Suprapubic skin (tissue), 4 donors: ENCODE measurements at regions not wholly inside any gene's neighbourhood (a gene's known extent, or its start where the extent isn't known, plus 50 kb on each side); places are given as distances from the start of the nearest gene placed in this dataset.

Experiments
- DNase-seq, 2 donors: peaks; one replicate each; pipeline ENCODE4 v3.0.0-alpha.2; 2019; ENCODE audit warnings: low spot score in 2 of 2
- H3K27ac ChIP-seq: fragments of 200-600 bp; sonication (generic); one replicate; pipeline ENCODE4 v1.5.1; 2019
- H3K27me3 ChIP-seq: fragments of 200-600 bp; sonication (generic); one replicate; pipeline ENCODE4 v1.5.1; 2019
- H3K36me3 ChIP-seq: fragments of 200-600 bp; sonication (generic); one replicate; pipeline ENCODE4 v1.5.1; 2019
- H3K4me1 ChIP-seq: fragments of 200-600 bp; sonication (generic); one replicate; pipeline ENCODE4 v1.5.1; 2019
- H3K4me3 ChIP-seq: fragments of 200-600 bp; sonication (generic); one replicate; pipeline ENCODE4 v1.5.1; 2019; ENCODE audit warnings: mild to moderate bottlenecking
- H3K9me3 ChIP-seq: fragments of 200-600 bp; sonication (generic); one replicate; pipeline ENCODE4 v1.5.1; 2019
- EP300 ChIP-seq: sonication (generic); formaldehyde crosslinking; IDR thresholded peaks from one replicate; pipeline ENCODE4 v1.6.1; 2017; ENCODE audit warnings: antibody characterized with exemption
- POLR2A ChIP-seq, 2 donors: fragments of 450-650 bp; IDR thresholded peaks; one replicate each; pipeline ENCODE4 v1.6.1; 2017; ENCODE audit warnings: antibody characterized with exemption in 2 of 2, mild to moderate bottlenecking in 2 of 2, moderate library complexity in 2 of 2
- POLR2AphosphoS5 ChIP-seq, 3 donors: sonication (generic); formaldehyde crosslinking; IDR thresholded peaks; one replicate each; pipeline ENCODE4 v1.6.1; 2017; ENCODE audit warnings: antibody characterized with exemption in 3 of 3
- WGBS: methylation state at CpG from one replicate; pipeline ENCODE4 v1.1.5; 2018; 5-methylcytosine and 5-hydroxymethylcytosine counted together
- TF ChIP-seq, protein P1 (sequence below), 2 donors: fragments of 200-600 bp in 1 of 2; fragments of 450-650 bp in 1 of 2; sonication (generic) in 1 of 2; IDR thresholded peaks; one replicate each; pipeline ENCODE4 v1.5.1; 2016 to 2019; ENCODE audit warnings: antibody characterized with exemption in 2 of 2, mild to moderate bottlenecking in 1 of 2, moderate library complexity in 1 of 2

- Histone ChIP-seq H3K4me3 (no peak overlapping the region), H3K27me3 (no peaks in the 10 kb centered on the region), H3K9me3 (no peaks in the 10 kb centered on the region), H3K4me1 (peaks cover 11% of the 10 kb centered on the region), H3K36me3 (no peaks in the 10 kb centered on the region), H3K27ac (no peak overlapping the region)
- no peak for DNase-seq
- 81% methylated on average over 3 of the region's 3 CpGs for WGBS
- no peak for TF ChIP-seq POLR2AphosphoS5 (IDR thresholded peaks at IDR 0.05)
- TF ChIP-seq POLR2A (IDR thresholded peaks at IDR 0.05) = no peak
- TF ChIP-seq, protein P1, sequence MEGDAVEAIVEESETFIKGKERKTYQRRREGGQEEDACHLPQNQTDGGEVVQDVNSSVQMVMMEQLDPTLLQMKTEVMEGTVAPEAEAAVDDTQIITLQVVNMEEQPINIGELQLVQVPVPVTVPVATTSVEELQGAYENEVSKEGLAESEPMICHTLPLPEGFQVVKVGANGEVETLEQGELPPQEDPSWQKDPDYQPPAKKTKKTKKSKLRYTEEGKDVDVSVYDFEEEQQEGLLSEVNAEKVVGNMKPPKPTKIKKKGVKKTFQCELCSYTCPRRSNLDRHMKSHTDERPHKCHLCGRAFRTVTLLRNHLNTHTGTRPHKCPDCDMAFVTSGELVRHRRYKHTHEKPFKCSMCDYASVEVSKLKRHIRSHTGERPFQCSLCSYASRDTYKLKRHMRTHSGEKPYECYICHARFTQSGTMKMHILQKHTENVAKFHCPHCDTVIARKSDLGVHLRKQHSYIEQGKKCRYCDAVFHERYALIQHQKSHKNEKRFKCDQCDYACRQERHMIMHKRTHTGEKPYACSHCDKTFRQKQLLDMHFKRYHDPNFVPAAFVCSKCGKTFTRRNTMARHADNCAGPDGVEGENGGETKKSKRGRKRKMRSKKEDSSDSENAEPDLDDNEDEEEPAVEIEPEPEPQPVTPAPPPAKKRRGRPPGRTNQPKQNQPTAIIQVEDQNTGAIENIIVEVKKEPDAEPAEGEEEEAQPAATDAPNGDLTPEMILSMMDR (IDR thresholded peaks at IDR 0.05) = no peak
These were observed 253.7 kb downstream of the KCTD12 start for GRCh38 chr13:76632401-76633044.

DNA sequence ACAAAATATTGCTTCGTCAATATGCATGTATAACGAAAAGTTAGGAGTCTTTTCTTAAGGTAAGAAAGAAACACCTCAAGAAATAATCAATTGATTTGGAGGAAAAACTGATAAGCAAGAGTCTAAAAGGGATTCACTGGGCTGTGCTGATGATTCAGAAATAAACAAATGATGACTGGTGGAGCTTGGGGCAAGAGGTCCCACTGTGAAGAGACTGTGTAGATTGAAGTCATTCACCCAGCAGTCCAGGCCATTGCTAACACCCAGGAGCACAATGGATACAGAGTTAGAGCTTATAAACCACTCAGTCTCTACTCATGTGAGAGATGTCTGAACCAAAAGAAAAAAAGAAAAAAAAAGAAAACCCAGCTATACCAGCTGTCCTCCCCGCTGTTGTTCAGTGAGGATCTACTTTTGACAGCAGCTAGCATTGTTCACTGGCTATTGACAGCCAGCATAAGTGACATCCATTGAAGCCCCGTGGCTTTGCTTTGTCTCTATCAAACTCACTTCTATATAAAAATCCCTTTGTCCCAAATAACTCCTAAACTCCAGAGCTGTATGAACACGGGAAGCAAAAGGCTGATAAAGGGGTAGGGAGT is 255.5 kb downstream of the KCTD12 start:
- H3K4me3 ChIP-seq = no peak overlapping the region
- H3K36me3 ChIP-seq = no peaks in the 10 kb centered on the region
- TF ChIP-seq EP300 (no peak), POLR2A (IDR thresholded peaks at IDR 0.05) (no peak), POLR2AphosphoS5 (IDR thresholded peaks at IDR 0.05) (no peak)
- TF ChIP-seq, protein P1 (IDR thresholded peaks at IDR 0.05) = no peak
- WGBS = 93% methylated on average over 5 of the region's 5 CpGs
- DNase-seq = no peak
- no peaks in the 10 kb centered on the region for H3K9me3 ChIP-seq
- H3K27ac ChIP-seq = no peak overlapping the region
- H3K4me1 ChIP-seq = peaks cover 4% of the 10 kb centered on the region
- H3K27me3 ChIP-seq = no peaks in the 10 kb centered on the region

GRCh38 chr13:76622315-76623040 is 263.7 kb downstream of the KCTD12 start:
- H3K4me3 ChIP-seq = no peak overlapping the region
- H3K27me3 ChIP-seq = no peaks in the 10 kb centered on the region
- no peaks in the 10 kb centered on the region for H3K9me3 ChIP-seq
- no peaks in the 10 kb centered on the region for H3K36me3 ChIP-seq
- no peak overlapping the region for H3K27ac ChIP-seq
- WGBS = 20% methylated on average over 1 of the region's 1 CpG
- H3K4me1 ChIP-seq = peaks cover 7% of the 10 kb centered on the region
- DNase-seq = no peak
- TF ChIP-seq, protein P1 (IDR thresholded peaks at IDR 0.05) = no peak
- TF ChIP-seq EP300 (no peak), POLR2AphosphoS5 (IDR thresholded peaks at IDR 0.05) (no peak), POLR2A (IDR thresholded peaks at IDR 0.05) (no peak)

DNA sequence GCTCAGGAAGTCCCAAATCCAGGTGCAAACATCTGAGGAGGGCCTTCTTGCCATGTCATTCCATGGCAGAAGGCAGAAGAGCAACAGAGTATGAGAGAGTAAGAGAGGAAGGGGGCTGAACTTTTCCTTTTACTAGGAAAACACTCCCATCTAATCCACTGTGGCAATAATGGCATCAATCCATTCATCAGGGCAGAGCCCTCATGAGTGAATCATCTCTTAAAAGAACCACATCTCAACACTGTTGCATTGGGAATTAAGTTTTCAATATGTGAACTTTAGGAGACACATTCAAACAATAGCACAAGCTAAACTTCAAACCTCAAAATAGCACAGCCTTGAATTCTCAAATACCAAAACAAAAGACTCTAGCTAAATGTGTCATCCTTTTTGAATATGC is 264.5 kb downstream of the KCTD12 start:
- no peaks in the 10 kb centered on the region for H3K9me3 ChIP-seq
- H3K27ac ChIP-seq = no peak overlapping the region
- no peaks in the 10 kb centered on the region for H3K27me3 ChIP-seq
- no peak for DNase-seq
- TF ChIP-seq, protein P1 (IDR thresholded peaks at IDR 0.05) = no peak
- TF ChIP-seq POLR2A (IDR thresholded peaks at IDR 0.05) = no peak
- no peak for TF ChIP-seq POLR2AphosphoS5 (IDR thresholded peaks at IDR 0.05)
- no peak for TF ChIP-seq EP300
- H3K4me1 ChIP-seq = peaks cover 7% of the 10 kb centered on the region
- no peak overlapping the region for H3K4me3 ChIP-seq
- H3K36me3 ChIP-seq = no peaks in the 10 kb centered on the region

- no peak for TF ChIP-seq POLR2A (IDR thresholded peaks at IDR 0.05)
- TF ChIP-seq EP300 = no peak
- TF ChIP-seq POLR2AphosphoS5 (IDR thresholded peaks at IDR 0.05) = no peak
- TF ChIP-seq, protein P1 (IDR thresholded peaks at IDR 0.05) = no peak
- Histone ChIP-seq H3K4me1 (peaks cover 7% of the 10 kb centered on the region), H3K27me3 (no peaks in the 10 kb centered on the region), H3K36me3 (no peaks in the 10 kb centered on the region), H3K27ac (no peak overlapping the region), H3K4me3 (no peak overlapping the region), H3K9me3 (no peaks in the 10 kb centered on the region)
- 89% methylated on average over 5 of the region's 5 CpGs for WGBS
- no peak for DNase-seq
These were observed 266.2 kb downstream of the KCTD12 start for GRCh38 chr13:76620036-76620435.
